BJ (cell line): ENCODE measurements at regions not wholly inside any gene's neighbourhood (a gene's known extent, or its start where the extent isn't known, plus 50 kb on each side); places are given as distances from the start of the nearest gene placed in this dataset.

Source experiments
- CTCF ChIA-PET: fragments of 350-600 bp; formaldehyde crosslinking; extraction: SDS; loops from one replicate; lab custom pipeline; 2021; ENCODE audit warnings: antibody characterized with exemption, inconsistent platforms; lab: Yijun Ruan, JAX
- POLR2A ChIA-PET: fragments of 300-600 bp; sonication (Branson Sonifier 250); formaldehyde crosslinking; extraction: SDS; loops from one replicate; lab custom pipeline; 2021; ENCODE audit warnings: antibody characterized with exemption; lab: Charles Lee
- DNase-seq: peaks from one replicate; pipeline ENCODE4 v3.0.0-alpha.2; 2011; ENCODE audit warnings: low read depth
- H3K27me3 ChIP-seq: 2 replicates; pipeline ENCODE4 v1.6.0; 2011; ENCODE audit warnings: low read length; ENCODE audit not compliant: control insufficient read depth, insufficient read depth
- H3K36me3 ChIP-seq: 2 replicates; pipeline ENCODE4 v1.5.1; 2011; ENCODE audit warnings: low read length; ENCODE audit not compliant: control insufficient read depth, insufficient read depth
- H3K4me3 ChIP-seq: 2 replicates; pipeline ENCODE4 v1.5.1; 2011; ENCODE audit warnings: low read depth, mild to moderate bottlenecking, control low read depth, low read length
- TF ChIP-seq, protein P1 (sequence below): IDR thresholded peaks from 2 replicates; pipeline ENCODE4 v1.5.1; 2011; ENCODE audit warnings: low read depth, mild to moderate bottlenecking, control low read depth, inconsistent platforms, low read length, moderate library complexity; ENCODE audit not compliant: insufficient read depth

DNA sequence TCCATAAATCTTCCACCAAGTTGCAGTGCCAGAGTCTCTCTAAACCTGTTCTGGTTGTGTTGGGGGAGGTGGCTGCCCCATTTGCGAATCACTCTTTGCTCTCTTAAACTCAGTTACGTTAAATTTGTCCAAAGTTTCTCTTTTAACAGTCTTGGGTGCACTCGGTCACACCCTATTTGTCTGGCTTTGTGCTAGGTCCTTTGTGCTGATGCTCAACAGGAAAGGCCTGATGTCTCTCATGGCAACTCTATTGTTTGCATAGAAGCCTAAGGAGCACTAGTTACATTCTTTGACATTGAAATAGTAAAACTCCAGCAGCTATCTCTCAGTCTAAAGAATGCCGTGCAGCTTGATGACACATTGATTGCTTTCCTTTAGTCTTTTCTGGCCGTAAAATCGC is 105.1 kb downstream of the TRMT11 start:
- POLR2A ChIA-PET, result no interaction called here

DNA sequence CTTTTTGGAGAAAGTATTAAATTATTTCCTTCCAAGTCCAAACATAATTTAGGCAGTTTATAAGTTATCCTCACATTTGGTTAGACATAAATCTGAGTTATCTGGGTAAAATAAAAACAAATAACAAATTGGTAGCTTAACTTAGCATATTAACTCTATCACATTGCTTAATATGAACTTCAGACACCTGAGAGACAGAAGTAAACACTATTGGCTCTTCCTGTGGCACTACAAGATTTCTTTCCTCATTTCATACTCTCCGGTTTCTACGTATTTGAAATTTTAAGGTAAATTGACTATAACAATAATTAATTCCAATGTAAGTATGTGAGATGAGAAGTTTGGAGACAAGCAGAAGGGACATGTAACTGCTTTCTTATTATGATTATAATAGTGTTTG is 106.8 kb downstream of the TRMT11 start:
- DNase-seq, result no peak
- CTCF ChIA-PET, result interaction anchor here (0.8 kb wide), 1 partner anchor 78 kb away, joined by 3 read pairs; no protein-coding TSS in a partner anchor
- TF ChIP-seq, protein P1, sequence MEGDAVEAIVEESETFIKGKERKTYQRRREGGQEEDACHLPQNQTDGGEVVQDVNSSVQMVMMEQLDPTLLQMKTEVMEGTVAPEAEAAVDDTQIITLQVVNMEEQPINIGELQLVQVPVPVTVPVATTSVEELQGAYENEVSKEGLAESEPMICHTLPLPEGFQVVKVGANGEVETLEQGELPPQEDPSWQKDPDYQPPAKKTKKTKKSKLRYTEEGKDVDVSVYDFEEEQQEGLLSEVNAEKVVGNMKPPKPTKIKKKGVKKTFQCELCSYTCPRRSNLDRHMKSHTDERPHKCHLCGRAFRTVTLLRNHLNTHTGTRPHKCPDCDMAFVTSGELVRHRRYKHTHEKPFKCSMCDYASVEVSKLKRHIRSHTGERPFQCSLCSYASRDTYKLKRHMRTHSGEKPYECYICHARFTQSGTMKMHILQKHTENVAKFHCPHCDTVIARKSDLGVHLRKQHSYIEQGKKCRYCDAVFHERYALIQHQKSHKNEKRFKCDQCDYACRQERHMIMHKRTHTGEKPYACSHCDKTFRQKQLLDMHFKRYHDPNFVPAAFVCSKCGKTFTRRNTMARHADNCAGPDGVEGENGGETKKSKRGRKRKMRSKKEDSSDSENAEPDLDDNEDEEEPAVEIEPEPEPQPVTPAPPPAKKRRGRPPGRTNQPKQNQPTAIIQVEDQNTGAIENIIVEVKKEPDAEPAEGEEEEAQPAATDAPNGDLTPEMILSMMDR, result no peak
- POLR2A ChIA-PET, result no interaction called here
- Histone ChIP-seq H3K36me3 (no peaks in the 10 kb centered on the region), H3K27me3 (no peaks in the 10 kb centered on the region), H3K4me3 (no peak overlapping the region)

More for the DNA sequence above, 105.1 kb downstream of the TRMT11 start:
- no peak overlapping the region for H3K4me3 ChIP-seq
- CTCF ChIA-PET, result no interaction called here
- no peak for DNase-seq
- H3K27me3 ChIP-seq, result no peaks in the 10 kb centered on the region
- H3K36me3 ChIP-seq, result no peaks in the 10 kb centered on the region
- TF ChIP-seq, protein P1, result no peak

DNA sequence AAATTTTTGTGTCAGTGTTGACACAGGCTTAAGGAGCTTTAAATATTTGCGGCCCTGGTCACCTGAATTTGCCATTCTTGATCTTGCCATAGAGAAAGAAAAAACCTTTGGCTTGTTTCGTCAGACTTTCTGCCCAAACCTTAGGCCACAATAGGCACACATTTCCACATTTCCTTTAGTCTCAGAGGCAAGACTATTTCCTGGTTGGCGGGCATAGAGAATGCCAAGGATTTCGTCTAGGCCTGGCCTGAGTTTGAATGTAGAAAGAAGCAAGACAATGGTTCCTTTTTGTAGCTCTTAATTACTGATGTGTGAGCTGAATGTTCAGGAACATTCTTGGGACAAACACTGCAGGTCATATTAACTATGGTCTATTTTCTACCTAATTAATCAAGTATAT is 108.1 kb downstream of the TRMT11 start:
- ChIA-PET POLR2A (no interaction called here), CTCF (interaction anchor here (0.9 kb wide), 1 partner anchor 10 kb away, joined by 3 read pairs; no protein-coding TSS in a partner anchor)
- TF ChIP-seq, protein P1, result no peak
- H3K27me3 ChIP-seq, result no peaks in the 10 kb centered on the region
- no peak overlapping the region for H3K4me3 ChIP-seq
- H3K36me3 ChIP-seq, result no peaks in the 10 kb centered on the region
- DNase-seq, result no peak

DNA sequence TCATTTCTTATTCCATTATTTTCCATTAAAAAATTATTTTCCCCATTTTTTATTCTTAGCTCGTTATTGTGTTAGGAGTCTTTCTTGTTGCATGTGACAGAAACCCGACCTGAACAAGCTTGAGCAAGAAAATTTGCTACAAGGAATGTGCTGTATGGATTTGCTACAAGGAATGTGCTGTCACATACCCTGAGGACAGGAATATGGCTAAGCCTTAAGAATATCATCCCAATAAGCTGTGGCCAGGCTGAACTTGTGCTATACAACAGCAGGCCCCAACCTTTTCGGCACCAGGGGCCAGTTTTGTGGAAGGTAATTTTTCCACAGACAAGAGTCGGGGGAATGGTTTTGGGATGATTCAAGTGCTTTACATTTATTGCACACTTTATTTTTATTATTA is 114.0 kb downstream of the TRMT11 start:
- DNase-seq, result no peak
- Histone ChIP-seq H3K27me3 (no peaks in the 10 kb centered on the region), H3K36me3 (no peaks in the 10 kb centered on the region), H3K4me3 (no peak overlapping the region)
- CTCF ChIA-PET, result no interaction called here
- POLR2A ChIA-PET, result no interaction called here
- TF ChIP-seq, protein P1, result no peak

DNA sequence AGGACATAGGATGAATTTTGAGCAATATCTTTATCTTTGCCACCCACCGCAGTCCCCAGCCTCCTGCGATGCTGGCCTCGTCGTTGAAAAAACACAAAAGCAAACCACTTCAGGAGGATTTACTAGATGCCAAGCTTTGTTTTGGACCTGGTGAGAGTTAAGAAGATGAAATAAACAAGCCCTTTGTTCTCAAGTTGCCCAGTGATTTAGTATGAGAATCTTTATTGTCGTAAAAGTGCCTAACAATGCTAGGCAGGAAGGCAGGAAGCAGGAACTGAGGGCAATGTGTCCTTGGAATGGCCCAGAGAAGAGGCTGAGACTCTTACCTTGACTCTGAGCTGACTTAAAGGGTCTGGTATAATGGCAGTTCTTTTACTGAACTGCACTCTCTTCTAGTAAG is 116.0 kb downstream of the TRMT11 start:
- Histone ChIP-seq H3K36me3 (no peaks in the 10 kb centered on the region), H3K4me3 (no peak overlapping the region), H3K27me3 (no peaks in the 10 kb centered on the region)
- TF ChIP-seq, protein P1, result no peak
- DNase-seq, result no peak
- ChIA-PET POLR2A (no interaction called here), CTCF (no interaction called here)
